T-helper 1 cell treated with Interleukin-12 subunit alpha and Interleukin-12 subunit beta and Interleukin-4 antibody, amounts not matched to agents 30 μg/mL and 1 μg/mL, for 36 hours (primary cell): ENCODE measurements at regions not wholly inside any gene's neighbourhood (a gene's known extent, or its start where the extent isn't known, plus 50 kb on each side); places are given as distances from the start of the nearest gene placed in this dataset.
"Not testable (repeated sequence)": the region's sequence is repeated elsewhere in the genome, so short reads cannot be mapped to it uniquely, and the experiment has no call there.

Experiments
- H3K27ac Mint-ChIP-seq: one replicate; pipeline ENCODE4 v1.8.0; 2021; ENCODE audit warnings: mild to moderate bottlenecking, mixed read lengths
- H3K27me3 Mint-ChIP-seq: one replicate; pipeline ENCODE4 v1.8.0; 2021; ENCODE audit warnings: low read depth, mixed read lengths
- H3K36me3 Mint-ChIP-seq: one replicate; pipeline ENCODE4 v1.8.0; 2021; ENCODE audit warnings: low read depth, mixed read lengths
- H3K4me1 Mint-ChIP-seq: one replicate; pipeline ENCODE4 v1.8.0; 2021; ENCODE audit warnings: low read depth, mixed read lengths
- H3K4me3 Mint-ChIP-seq: one replicate; pipeline ENCODE4 v1.8.0; 2021; ENCODE audit warnings: mild to moderate bottlenecking, moderate library complexity, mixed read lengths
- H3K9me3 Mint-ChIP-seq: one replicate; pipeline ENCODE4 v1.8.0; 2021; ENCODE audit warnings: mixed read lengths

- Mint-ChIP-seq H3K4me1 (no peaks in the 10 kb centered on the region), H3K9me3 (peaks cover 23% of the 10 kb centered on the region), H3K27ac (no peak overlapping the region), H3K36me3 (no peaks in the 10 kb centered on the region), H3K4me3 (no peak overlapping the region), H3K27me3 (no peaks in the 10 kb centered on the region)
These were observed 1416.8 kb downstream of the OLFM4 start for GRCh38 chr13:54445453-54445852.

- peaks cover 27% of the 10 kb centered on the region for H3K9me3 Mint-ChIP-seq
- H3K4me1 Mint-ChIP-seq: no peaks in the 10 kb centered on the region
- H3K27ac Mint-ChIP-seq: no peak overlapping the region
- no peak overlapping the region for H3K4me3 Mint-ChIP-seq
- no peaks in the 10 kb centered on the region for H3K27me3 Mint-ChIP-seq
- H3K36me3 Mint-ChIP-seq: no peaks in the 10 kb centered on the region
These were observed 1417.3 kb downstream of the OLFM4 start for GRCh38 chr13:54445865-54446264.

- Mint-ChIP-seq H3K36me3 (no peaks in the 10 kb centered on the region), H3K4me1 (no peaks in the 10 kb centered on the region), H3K4me3 (no peak overlapping the region), H3K27me3 (no peaks in the 10 kb centered on the region), H3K27ac (no peak overlapping the region), H3K9me3 (peaks cover 23% of the 10 kb centered on the region)
These were observed 1421.3 kb downstream of the OLFM4 start for GRCh38 chr13:54449922-54450321.

GRCh38 chr13:54484166-54484565 is 1455.6 kb downstream of the OLFM4 start:
- H3K27me3 Mint-ChIP-seq: no peaks in the 10 kb centered on the region

GRCh38 chr13:54486421-54487166 is 1458.0 kb downstream of the OLFM4 start:
- peaks cover 32% of the 10 kb centered on the region for H3K9me3 Mint-ChIP-seq
- no peaks in the 10 kb centered on the region for H3K36me3 Mint-ChIP-seq
- H3K27ac Mint-ChIP-seq: no peak overlapping the region
- H3K4me3 Mint-ChIP-seq: no peak overlapping the region
- H3K4me1 Mint-ChIP-seq: no peaks in the 10 kb centered on the region
- H3K27me3 Mint-ChIP-seq: no peaks in the 10 kb centered on the region

More at GRCh38 chr13:54484166-54484565, 1455.6 kb downstream of the OLFM4 start:
- H3K4me3 Mint-ChIP-seq: no peak overlapping the region
- H3K36me3 Mint-ChIP-seq: no peaks in the 10 kb centered on the region
- H3K4me1 Mint-ChIP-seq: no peaks in the 10 kb centered on the region
- peaks cover 21% of the 10 kb centered on the region for H3K9me3 Mint-ChIP-seq
- no peak overlapping the region for H3K27ac Mint-ChIP-seq

- Mint-ChIP-seq H3K9me3 (peaks cover 41% of the 10 kb centered on the region), H3K27ac (no peak overlapping the region), H3K4me3 (no peak overlapping the region), H3K4me1 (no peaks in the 10 kb centered on the region), H3K36me3 (no peaks in the 10 kb centered on the region), H3K27me3 (no peaks in the 10 kb centered on the region)
These were observed 1460.7 kb downstream of the OLFM4 start for GRCh38 chr13:54489359-54489758.

- H3K27ac Mint-ChIP-seq: no peak overlapping the region
- no peak overlapping the region for H3K4me3 Mint-ChIP-seq
- H3K36me3 Mint-ChIP-seq: no peaks in the 10 kb centered on the region
- H3K9me3 Mint-ChIP-seq: peaks cover 48% of the 10 kb centered on the region
- no peaks in the 10 kb centered on the region for H3K4me1 Mint-ChIP-seq
- no peaks in the 10 kb centered on the region for H3K27me3 Mint-ChIP-seq
These were observed 1464.4 kb downstream of the OLFM4 start for GRCh38 chr13:54492995-54493394.

GRCh38 chr13:54511366-54511765 is 1482.8 kb downstream of the OLFM4 start:
- Mint-ChIP-seq H3K4me1 (no peaks in the 10 kb centered on the region), H3K36me3 (no peaks in the 10 kb centered on the region), H3K4me3 (no peak overlapping the region), H3K9me3 (peaks cover 11% of the 10 kb centered on the region), H3K27ac (no peak overlapping the region), H3K27me3 (no peaks in the 10 kb centered on the region)

- Mint-ChIP-seq H3K4me1 (no peaks in the 10 kb centered on the region), H3K4me3 (no peak overlapping the region), H3K27me3 (no peaks in the 10 kb centered on the region), H3K36me3 (no peaks in the 10 kb centered on the region), H3K27ac (no peak overlapping the region), H3K9me3 (peaks cover 5% of the 10 kb centered on the region)
These were observed 1484.6 kb downstream of the OLFM4 start for GRCh38 chr13:54513254-54513653.

GRCh38 chr13:54536112-54536511 is 1507.5 kb downstream of the OLFM4 start:
- Mint-ChIP-seq H3K27ac (no peak overlapping the region), H3K27me3 (no peaks in the 10 kb centered on the region), H3K4me1 (no peaks in the 10 kb centered on the region), H3K36me3 (no peaks in the 10 kb centered on the region), H3K4me3 (no peak overlapping the region), H3K9me3 (peaks cover 19% of the 10 kb centered on the region)

GRCh38 chr13:54563286-54563685 is 1534.7 kb downstream of the OLFM4 start:
- H3K36me3 Mint-ChIP-seq: no peaks in the 10 kb centered on the region
- no peak overlapping the region for H3K4me3 Mint-ChIP-seq
- no peaks in the 10 kb centered on the region for H3K27me3 Mint-ChIP-seq

GRCh38 chr13:54572037-54572436 is 1543.4 kb downstream of the OLFM4 start:
- peaks cover 44% of the 10 kb centered on the region for H3K9me3 Mint-ChIP-seq
- not testable (repeated sequence) for H3K27ac Mint-ChIP-seq, H3K36me3 Mint-ChIP-seq, H3K4me1 Mint-ChIP-seq, H3K27me3 Mint-ChIP-seq, H3K4me3 Mint-ChIP-seq

More at GRCh38 chr13:54563286-54563685, 1534.7 kb downstream of the OLFM4 start:
- Mint-ChIP-seq H3K4me1 (no peaks in the 10 kb centered on the region), H3K27ac (no peak overlapping the region), H3K9me3 (peaks cover 10% of the 10 kb centered on the region)

- no peaks in the 10 kb centered on the region for H3K27me3 Mint-ChIP-seq
- H3K9me3 Mint-ChIP-seq: peaks cover 41% of the 10 kb centered on the region
- no peak overlapping the region for H3K4me3 Mint-ChIP-seq
- H3K27ac Mint-ChIP-seq: no peak overlapping the region
- no peaks in the 10 kb centered on the region for H3K36me3 Mint-ChIP-seq
- H3K4me1 Mint-ChIP-seq: no peaks in the 10 kb centered on the region
These were observed 1544.6 kb downstream of the OLFM4 start for GRCh38 chr13:54573186-54573585.

GRCh38 chr13:54574791-54575190 is 1546.2 kb downstream of the OLFM4 start:
- no peaks in the 10 kb centered on the region for H3K36me3 Mint-ChIP-seq
- H3K9me3 Mint-ChIP-seq: peaks cover 33% of the 10 kb centered on the region
- H3K4me3 Mint-ChIP-seq: no peak overlapping the region
- H3K27me3 Mint-ChIP-seq: no peaks in the 10 kb centered on the region
- no peak overlapping the region for H3K27ac Mint-ChIP-seq
- no peaks in the 10 kb centered on the region for H3K4me1 Mint-ChIP-seq

- Mint-ChIP-seq H3K4me1 (no peaks in the 10 kb centered on the region), H3K9me3 (peaks cover 31% of the 10 kb centered on the region), H3K36me3 (no peaks in the 10 kb centered on the region), H3K4me3 (no peak overlapping the region), H3K27ac (no peak overlapping the region), H3K27me3 (no peaks in the 10 kb centered on the region)
These were observed 1562.9 kb downstream of the OLFM4 start for GRCh38 chr13:54591540-54591939.
